T1000 (cell line): ENCODE measurements at regions not wholly inside any gene's neighbourhood (a gene's known extent, or its start where the extent isn't known, plus 50 kb on each side); places are given as distances from the start of the nearest gene placed in this dataset.
"Not testable (repeated sequence)": the region's sequence is repeated elsewhere in the genome, so short reads cannot be mapped to it uniquely, and the experiment has no call there.

Source experiments
- DNase-seq: peaks from one replicate; lab custom pipeline; 2025; ENCODE audit warnings: mixed read lengths; lab: John Stamatoyannopoulos, UW

GRCh38 chr3:26145769-26146168, 355.9 kb downstream of the OXSM start:
- no peak for DNase-seq

- not testable (repeated sequence) for DNase-seq
These were observed 367.5 kb downstream of the OXSM start for GRCh38 chr3:26157428-26157827.

GRCh38 chr3:26171006-26171405, 381.1 kb downstream of the OXSM start:
- DNase-seq: no peak

DNA sequence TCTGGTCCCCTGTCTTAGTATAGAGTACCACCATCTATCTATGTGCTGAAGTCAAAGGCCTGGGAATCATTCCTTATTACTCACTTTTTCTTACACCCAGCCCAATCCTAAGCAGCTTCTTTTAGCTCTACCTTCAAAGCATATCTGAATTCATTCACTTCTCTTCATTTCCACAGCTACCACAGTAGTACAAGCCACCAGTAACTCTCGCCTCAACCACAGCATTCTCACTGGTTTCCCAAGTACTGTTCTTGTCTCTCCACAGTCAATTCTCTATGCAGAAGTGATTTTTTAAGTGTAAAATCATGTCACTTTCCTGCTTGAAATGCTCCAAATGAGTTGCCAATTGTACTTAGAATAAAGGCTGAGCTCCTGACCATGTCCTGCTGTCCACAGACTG, 401.7 kb downstream of the OXSM start:
- DNase-seq: no peak

DNA sequence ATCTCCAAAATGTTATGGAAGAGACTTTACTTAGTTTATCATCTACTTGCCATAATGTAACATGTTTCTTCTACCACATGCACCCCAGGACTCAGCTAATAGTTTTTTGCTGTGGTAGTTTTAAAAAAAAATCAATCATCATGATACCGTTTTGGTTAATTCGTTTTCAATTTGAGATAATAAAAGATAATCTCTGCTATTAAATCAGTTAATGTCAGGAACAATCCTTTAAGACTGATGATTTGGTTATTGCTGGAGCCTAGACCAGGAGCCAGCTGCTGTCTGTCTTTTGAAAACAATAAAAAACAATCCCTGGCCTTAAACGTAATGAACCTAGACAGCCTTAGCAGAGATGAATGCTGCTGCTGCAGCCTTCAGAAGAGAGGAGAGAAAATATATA, 403.7 kb downstream of the OXSM start:
- DNase-seq: no peak

DNA sequence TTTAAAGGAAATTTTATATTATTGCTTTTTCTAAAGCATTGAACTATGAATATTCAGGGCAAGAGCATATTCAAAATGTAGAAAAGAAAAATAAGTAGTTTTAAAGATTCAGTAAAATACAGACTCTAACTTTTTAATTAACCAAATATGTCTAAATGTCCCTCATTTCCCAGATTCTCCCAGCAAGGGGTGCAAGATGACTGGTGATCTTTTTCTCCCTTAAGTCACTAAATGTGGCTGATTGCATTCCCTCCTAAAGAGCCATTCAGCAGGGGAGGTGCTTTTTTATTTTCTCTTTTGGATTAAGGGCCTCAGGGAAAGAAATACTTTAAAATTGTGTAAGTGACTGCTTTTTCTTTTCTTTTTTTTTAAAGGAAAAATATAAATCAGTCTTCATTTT, 406.9 kb downstream of the OXSM start:
- no peak for DNase-seq

GRCh38 chr3:26198609-26199008, 408.7 kb downstream of the OXSM start:
- DNase-seq: no peak

- no peak for DNase-seq
These were observed 412.3 kb downstream of the OXSM start for GRCh38 chr3:26202169-26202568.

DNA sequence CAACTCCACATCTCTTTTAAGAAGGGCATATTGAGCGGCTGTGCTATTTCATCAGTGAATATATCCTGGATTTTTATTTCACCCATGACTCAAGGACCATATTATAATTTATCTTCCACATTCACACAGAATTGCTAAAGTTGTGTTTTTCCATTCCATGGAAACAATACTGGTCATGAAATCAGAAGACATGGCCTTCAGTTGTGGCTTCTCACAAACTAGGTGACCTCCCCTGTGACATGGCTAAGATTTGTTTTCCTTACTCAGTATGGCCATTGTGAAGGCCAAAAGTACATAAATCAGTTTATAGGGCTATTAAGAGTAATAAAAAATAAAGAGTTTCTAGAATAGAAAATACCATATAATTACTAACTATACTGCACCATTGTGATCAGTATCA, 415.6 kb downstream of the OXSM start:
- no peak for DNase-seq

- DNase-seq: no peak
These were observed 414.4 kb upstream of the LRRC3B start for GRCh38 chr3:26208201-26208600.

DNA sequence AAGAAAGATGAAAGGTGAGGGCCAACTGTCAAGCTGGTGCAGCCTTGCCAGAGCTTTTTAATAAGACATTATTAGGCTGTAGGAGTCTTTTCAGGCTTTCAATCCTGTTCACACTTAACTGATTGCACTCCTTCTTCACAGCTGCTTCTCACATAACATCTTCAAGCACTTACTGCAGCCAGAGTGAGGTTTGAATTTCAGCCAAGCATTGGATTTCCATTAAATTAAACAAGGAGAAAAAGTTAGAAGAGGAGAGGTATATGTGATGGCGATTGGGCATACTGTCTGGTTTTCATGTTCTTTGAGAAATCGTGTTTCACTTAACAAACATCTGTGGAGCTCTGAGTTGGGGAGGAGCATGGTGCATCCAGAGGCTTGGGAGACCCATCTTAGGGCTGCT, 392.8 kb upstream of the LRRC3B start:
- DNase-seq: no peak

GRCh38 chr3:26233374-26233773, 389.2 kb upstream of the LRRC3B start:
- no peak for DNase-seq

DNA sequence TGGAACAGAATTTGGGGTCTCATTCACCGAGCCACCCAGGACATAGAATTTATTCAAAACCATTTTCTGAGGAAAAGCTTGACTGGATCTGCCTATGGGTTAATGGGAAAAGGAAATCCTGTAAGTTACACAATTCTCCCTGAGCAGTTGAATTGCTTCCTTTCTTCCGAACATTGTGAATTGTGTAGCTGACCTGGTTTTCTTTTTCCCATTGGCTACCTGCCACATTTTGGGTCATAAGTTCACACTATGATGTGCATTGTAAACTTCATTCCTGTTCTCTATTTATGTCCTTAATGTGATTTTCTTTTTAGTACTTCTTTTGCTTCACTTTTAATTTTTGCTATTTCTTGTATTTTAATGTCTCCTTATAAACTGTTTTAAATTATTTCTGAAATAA, 386.0 kb upstream of the LRRC3B start:
- no peak for DNase-seq

DNA sequence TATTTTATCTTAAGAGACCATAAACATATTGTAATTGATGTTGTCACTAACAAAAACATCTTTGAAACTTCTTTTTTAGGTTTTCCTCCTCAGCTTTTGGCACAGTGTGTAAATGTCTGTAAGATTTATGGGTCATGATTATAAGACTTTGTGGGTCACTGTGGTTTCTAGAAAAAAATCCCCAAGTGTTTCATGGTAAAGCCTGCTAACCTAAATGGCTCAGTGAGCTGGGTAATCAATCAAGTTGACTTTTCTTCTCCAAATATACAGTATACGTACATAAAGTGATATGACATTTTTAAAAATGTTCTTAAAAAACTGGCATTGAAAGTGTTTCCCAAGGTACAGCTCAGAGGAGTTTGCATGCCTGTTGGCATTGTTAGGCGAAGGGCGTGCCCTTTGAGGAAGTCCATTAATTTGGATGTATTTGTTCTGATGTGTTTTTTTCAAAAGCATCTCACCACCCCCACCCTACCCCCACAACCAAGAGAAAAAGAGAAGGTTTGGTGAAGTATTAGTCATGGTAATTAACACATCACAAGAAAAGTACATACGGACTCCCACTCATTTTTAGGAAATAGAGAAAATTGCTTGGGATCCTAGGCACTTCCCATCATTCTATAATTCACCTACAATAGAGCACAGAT, 385.4 kb upstream of the LRRC3B start:
- DNase-seq: no peak

GRCh38 chr3:26244586-26244985, 378.0 kb upstream of the LRRC3B start:
- not testable (repeated sequence) for DNase-seq

GRCh38 chr3:26245236-26245635, 377.3 kb upstream of the LRRC3B start:
- DNase-seq: no peak

GRCh38 chr3:26246901-26247300, 375.7 kb upstream of the LRRC3B start:
- no peak for DNase-seq

DNA sequence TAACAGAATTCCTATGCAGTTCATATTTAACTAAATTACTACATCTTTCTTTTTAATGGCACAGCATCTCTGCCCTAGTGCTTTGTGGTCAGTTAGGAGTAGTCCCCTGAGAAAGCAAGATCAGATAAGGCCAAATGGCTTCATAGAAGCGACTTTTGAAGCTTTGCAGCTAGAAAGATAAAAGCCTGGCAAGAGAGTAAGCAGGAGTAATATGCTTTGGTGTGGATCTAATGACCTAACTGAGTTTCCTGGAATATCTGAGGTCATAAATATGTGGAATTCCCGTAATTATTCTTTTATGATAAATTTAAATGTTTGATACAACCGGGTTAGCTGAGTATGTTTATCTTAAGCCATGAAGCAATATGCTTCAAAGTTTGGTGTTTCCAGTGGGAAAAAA, 374.9 kb upstream of the LRRC3B start:
- DNase-seq: no peak

DNA sequence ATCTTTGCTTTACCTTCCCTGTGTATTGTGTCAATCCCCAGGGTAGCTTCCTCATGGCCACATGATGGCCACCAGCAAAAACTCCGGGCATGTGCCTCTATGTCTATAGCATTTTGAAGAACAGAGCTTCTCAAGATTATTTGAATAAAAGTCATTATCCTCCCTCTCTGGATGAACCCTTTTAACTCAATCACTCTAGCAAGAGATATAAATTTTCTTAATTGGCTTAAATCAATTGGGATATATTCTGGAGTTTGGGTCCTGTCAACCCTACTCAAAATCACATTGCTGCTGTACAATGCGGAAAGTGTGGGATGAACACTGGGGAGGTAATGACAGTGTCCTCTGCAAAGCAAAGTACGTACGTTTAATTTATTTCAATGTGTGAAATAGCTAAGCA, 370.6 kb upstream of the LRRC3B start:
- DNase-seq: no peak

DNA sequence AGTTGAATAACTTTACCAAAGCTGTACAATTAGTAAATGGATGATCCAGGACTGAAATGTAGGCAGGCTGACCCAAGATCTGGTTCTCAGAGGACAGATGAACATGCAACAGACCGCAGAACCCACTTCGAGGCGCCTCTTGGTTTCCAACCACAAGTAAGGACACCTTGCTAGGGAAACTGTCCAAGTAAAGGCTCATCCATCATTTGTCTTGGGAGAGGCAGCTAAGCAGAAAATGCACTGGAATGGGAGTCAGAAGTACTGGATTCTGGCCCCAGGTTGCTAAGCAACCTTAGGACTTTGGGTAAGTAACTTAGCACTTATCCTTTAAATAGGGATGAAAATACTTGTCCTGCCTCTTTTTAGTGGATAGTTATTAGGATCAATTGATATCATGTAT, 366.3 kb upstream of the LRRC3B start:
- no peak for DNase-seq

DNA sequence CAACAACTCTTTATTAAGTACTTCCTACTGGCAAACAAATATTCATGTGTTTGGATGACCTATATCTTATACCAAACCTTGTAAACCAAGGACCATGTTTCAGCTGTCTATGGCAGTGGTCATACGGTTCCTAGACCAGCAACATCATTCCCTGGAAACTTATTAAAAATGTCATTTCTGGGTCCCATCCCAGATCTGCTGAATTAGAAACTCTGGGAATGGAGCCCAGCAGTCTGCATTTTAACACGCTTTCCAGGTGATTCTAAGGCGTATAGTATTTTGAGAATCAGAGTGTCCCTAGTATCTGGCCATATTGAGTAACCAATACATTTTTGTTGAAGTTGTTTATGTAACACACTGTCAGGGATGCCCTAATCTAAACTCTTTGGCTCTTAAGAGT, 363.4 kb upstream of the LRRC3B start:
- DNase-seq: no peak

GRCh38 chr3:26260139-26260538, 362.4 kb upstream of the LRRC3B start:
- no peak for DNase-seq

DNA sequence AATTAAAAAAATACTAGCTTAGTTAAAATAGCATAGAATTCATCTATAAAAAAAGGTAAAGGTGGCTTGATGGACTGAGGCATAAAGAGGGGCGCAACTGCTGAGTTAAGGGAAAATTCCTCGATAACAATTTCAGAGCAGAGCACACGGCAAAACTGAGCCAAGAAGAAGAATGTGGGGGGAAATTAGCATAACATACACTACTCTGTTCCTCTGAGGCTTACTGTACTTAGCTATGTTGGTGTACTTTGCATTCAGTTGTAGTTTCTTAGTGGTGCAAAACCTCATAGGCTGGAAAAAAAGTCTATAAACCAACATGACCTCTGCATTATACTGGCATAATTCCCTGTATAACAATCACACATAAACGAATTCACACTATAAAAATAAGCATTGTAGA, 357.9 kb upstream of the LRRC3B start:
- DNase-seq: no peak

DNA sequence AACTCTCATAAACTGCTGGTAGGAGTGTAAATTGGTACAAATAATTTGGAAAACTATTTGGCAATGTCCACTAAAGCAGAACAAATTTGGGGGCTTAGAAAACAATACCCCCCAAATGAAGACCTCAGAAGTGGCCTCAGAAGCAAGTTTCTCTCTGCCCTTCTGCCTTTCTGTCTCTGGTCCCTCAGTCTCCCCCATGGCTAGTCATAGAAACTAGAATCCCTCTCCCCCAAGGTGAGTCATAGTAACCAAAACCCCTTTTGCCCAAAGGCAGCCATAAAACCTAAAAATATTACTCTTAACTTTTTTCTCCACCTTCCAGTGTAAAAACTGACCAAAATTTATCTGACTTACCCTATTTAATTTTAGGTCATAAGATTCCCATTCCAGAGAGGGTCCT, 350.7 kb upstream of the LRRC3B start:
- no peak for DNase-seq

DNA sequence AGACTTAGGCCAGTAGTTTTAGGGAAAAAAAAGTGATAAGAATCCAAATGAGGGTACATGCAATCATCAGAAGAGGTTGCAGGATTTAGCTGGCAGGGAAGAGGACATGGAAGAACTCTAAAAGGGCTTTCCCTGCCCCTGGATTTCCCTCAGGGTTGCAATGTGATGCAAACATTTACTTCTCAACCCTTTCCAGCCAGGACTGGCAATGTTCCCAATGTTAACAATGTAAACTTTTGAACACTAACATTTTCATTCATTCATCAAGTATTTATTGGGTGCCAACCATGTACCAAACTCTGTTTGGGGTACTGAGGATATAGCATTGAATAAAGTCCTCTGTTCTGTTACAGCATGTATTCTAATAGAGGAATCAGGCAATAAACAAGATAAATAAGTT, 349.4 kb upstream of the LRRC3B start:
- no peak for DNase-seq
